ENCODE measurements at regions not wholly inside any gene's neighbourhood (a gene's known extent, or its start where the extent isn't known, plus 50 kb on each side); places are given as distances from the start of the nearest gene placed in this dataset.
"Not testable (repeated sequence)": the region's sequence is repeated elsewhere in the genome, so short reads cannot be mapped to it uniquely, and the experiment has no call there.

- H3K4me1 Mint-ChIP-seq = no peaks in the 10 kb centered on the region
- no peaks in the 10 kb centered on the region for H3K9me3 Mint-ChIP-seq
- no peaks in the 10 kb centered on the region for H3K27me3 Mint-ChIP-seq
- ChIA-PET POLR2A (no interaction called here), CTCF (no interaction called here)
- no peaks in the 10 kb centered on the region for H3K36me3 Mint-ChIP-seq (ENCODE audit: low read depth)
- no peak overlapping the region for H3K27ac Mint-ChIP-seq
- H3K4me3 Mint-ChIP-seq = no peak overlapping the region
- no peak for DNase-seq
Observed at GRCh38 chr6:8821981-8822381, 386.6 kb upstream of the SLC35B3 start.

GRCh38 chr6:8820313-8820712, 385.0 kb upstream of the SLC35B3 start:
- Mint-ChIP-seq H3K27ac (no peak overlapping the region), H3K4me1 (no peaks in the 10 kb centered on the region), H3K4me3 (no peak overlapping the region), H3K9me3 (no peaks in the 10 kb centered on the region), H3K36me3 (ENCODE audit: low read depth) (no peaks in the 10 kb centered on the region), H3K27me3 (no peaks in the 10 kb centered on the region)
- ChIA-PET POLR2A (no interaction called here), CTCF (no interaction called here)
- no peak for DNase-seq

GRCh38 chr6:8819446-8819845, 384.1 kb upstream of the SLC35B3 start:
- H3K27me3 Mint-ChIP-seq = no peaks in the 10 kb centered on the region
- ChIA-PET CTCF (no interaction called here), POLR2A (no interaction called here)
- no peaks in the 10 kb centered on the region for H3K9me3 Mint-ChIP-seq
- DNase-seq = no peak
- no peak overlapping the region for H3K4me3 Mint-ChIP-seq
- H3K27ac Mint-ChIP-seq = no peak overlapping the region
- no peaks in the 10 kb centered on the region for H3K36me3 Mint-ChIP-seq (ENCODE audit: low read depth)
- H3K4me1 Mint-ChIP-seq = no peaks in the 10 kb centered on the region

GRCh38 chr6:8814440-8815000, 379.2 kb upstream of the SLC35B3 start:
- Mint-ChIP-seq H3K9me3 (peaks cover 2% of the 10 kb centered on the region), H3K4me3 (no peak overlapping the region), H3K27me3 (no peaks in the 10 kb centered on the region), H3K4me1 (no peaks in the 10 kb centered on the region), H3K27ac (no peak overlapping the region), H3K36me3 (ENCODE audit: low read depth) (no peaks in the 10 kb centered on the region)
- ChIA-PET POLR2A (no interaction called here), CTCF (no interaction called here)
- no peak for DNase-seq

GRCh38 chr6:8810325-8810724, 375.0 kb upstream of the SLC35B3 start:
- Mint-ChIP-seq H3K36me3 (ENCODE audit: low read depth) (no peaks in the 10 kb centered on the region), H3K27me3 (no peaks in the 10 kb centered on the region), H3K9me3 (peaks cover 2% of the 10 kb centered on the region), H3K4me1 (no peaks in the 10 kb centered on the region), H3K27ac (no peak overlapping the region), H3K4me3 (no peak overlapping the region)
- POLR2A ChIA-PET = no interaction called here
- DNase-seq = no peak
- CTCF ChIA-PET = no interaction called here

- Mint-ChIP-seq H3K27me3 (no peaks in the 10 kb centered on the region), H3K4me3 (no peak overlapping the region), H3K9me3 (peaks cover 2% of the 10 kb centered on the region), H3K4me1 (no peaks in the 10 kb centered on the region), H3K27ac (no peak overlapping the region), H3K36me3 (ENCODE audit: low read depth) (no peaks in the 10 kb centered on the region)
- no peak for DNase-seq
- ChIA-PET POLR2A (no interaction called here), CTCF (no interaction called here)
Observed at GRCh38 chr6:8809662-8810061, 374.3 kb upstream of the SLC35B3 start.

- no peaks in the 10 kb centered on the region for H3K27me3 Mint-ChIP-seq
- no peak for DNase-seq
- H3K36me3 Mint-ChIP-seq (ENCODE audit: low read depth) = no peaks in the 10 kb centered on the region
- H3K9me3 Mint-ChIP-seq = peaks cover 4% of the 10 kb centered on the region
- ChIA-PET CTCF (interaction anchor here (0.6 kb wide), 1 partner anchor 34 kb away, joined by 3 read pairs; no protein-coding TSS in a partner anchor), POLR2A (no interaction called here)
- H3K4me3 Mint-ChIP-seq = no peak overlapping the region
- H3K4me1 Mint-ChIP-seq = no peaks in the 10 kb centered on the region
- H3K27ac Mint-ChIP-seq = no peak overlapping the region
Observed at GRCh38 chr6:8803181-8803760, 367.9 kb upstream of the SLC35B3 start.

GRCh38 chr6:8802397-8802796, 367.1 kb upstream of the SLC35B3 start:
- H3K9me3 Mint-ChIP-seq, CTCF ChIA-PET: not testable (repeated sequence)

GRCh38 chr6:8794420-8794819, 359.1 kb upstream of the SLC35B3 start:
- Mint-ChIP-seq H3K4me1 (no peaks in the 10 kb centered on the region), H3K36me3 (ENCODE audit: low read depth) (no peaks in the 10 kb centered on the region)
- CTCF ChIA-PET = no interaction called here

More at GRCh38 chr6:8802397-8802796, 367.1 kb upstream of the SLC35B3 start:
- POLR2A ChIA-PET; H3K4me3 Mint-ChIP-seq; H3K36me3 Mint-ChIP-seq (ENCODE audit: low read depth); DNase-seq; H3K27me3 Mint-ChIP-seq; H3K27ac Mint-ChIP-seq; H3K4me1 Mint-ChIP-seq: not testable (repeated sequence)

GRCh38 chr6:8789878-8790277, 354.5 kb upstream of the SLC35B3 start:
- Mint-ChIP-seq H3K4me1 (no peaks in the 10 kb centered on the region), H3K36me3 (ENCODE audit: low read depth) (no peaks in the 10 kb centered on the region), H3K27ac (no peak overlapping the region), H3K27me3 (no peaks in the 10 kb centered on the region), H3K4me3 (no peak overlapping the region), H3K9me3 (peaks cover 3% of the 10 kb centered on the region)
- no peak for DNase-seq
- ChIA-PET POLR2A (no interaction called here), CTCF (no interaction called here)

More at GRCh38 chr6:8794420-8794819, 359.1 kb upstream of the SLC35B3 start:
- Mint-ChIP-seq H3K9me3 (peaks cover 3% of the 10 kb centered on the region), H3K4me3 (no peak overlapping the region), H3K27ac (no peak overlapping the region), H3K27me3 (no peaks in the 10 kb centered on the region)
- POLR2A ChIA-PET = no interaction called here
- no peak for DNase-seq

- CTCF ChIA-PET = no interaction called here
- POLR2A ChIA-PET = no interaction called here
- Mint-ChIP-seq H3K36me3 (ENCODE audit: low read depth) (no peaks in the 10 kb centered on the region), H3K27me3 (no peaks in the 10 kb centered on the region), H3K27ac (no peak overlapping the region), H3K4me3 (no peak overlapping the region), H3K4me1 (no peaks in the 10 kb centered on the region), H3K9me3 (no peaks in the 10 kb centered on the region)
- no peak for DNase-seq
Observed at GRCh38 chr6:8785223-8785622, 349.9 kb upstream of the SLC35B3 start.

GRCh38 chr6:8783191-8783590, 347.8 kb upstream of the SLC35B3 start:
- CTCF ChIA-PET = no interaction called here
- H3K4me1 Mint-ChIP-seq = no peaks in the 10 kb centered on the region

GRCh38 chr6:8780653-8781052, 345.3 kb upstream of the SLC35B3 start:
- H3K9me3 Mint-ChIP-seq = no peaks in the 10 kb centered on the region
- no peak for DNase-seq
- H3K27ac Mint-ChIP-seq = no peak overlapping the region
- H3K4me3 Mint-ChIP-seq = no peak overlapping the region
- ChIA-PET POLR2A (no interaction called here), CTCF (no interaction called here)
- no peaks in the 10 kb centered on the region for H3K4me1 Mint-ChIP-seq
- H3K36me3 Mint-ChIP-seq (ENCODE audit: low read depth) = no peaks in the 10 kb centered on the region
- H3K27me3 Mint-ChIP-seq = no peaks in the 10 kb centered on the region

More at GRCh38 chr6:8783191-8783590, 347.8 kb upstream of the SLC35B3 start:
- POLR2A ChIA-PET = no interaction called here
- no peaks in the 10 kb centered on the region for H3K27me3 Mint-ChIP-seq
- H3K9me3 Mint-ChIP-seq = no peaks in the 10 kb centered on the region
- no peak for DNase-seq
- no peaks in the 10 kb centered on the region for H3K36me3 Mint-ChIP-seq (ENCODE audit: low read depth)
- no peak overlapping the region for H3K4me3 Mint-ChIP-seq
- H3K27ac Mint-ChIP-seq = no peak overlapping the region

GRCh38 chr6:8764733-8765132, 329.4 kb upstream of the SLC35B3 start:
- no peaks in the 10 kb centered on the region for H3K9me3 Mint-ChIP-seq
- H3K4me1 Mint-ChIP-seq = no peaks in the 10 kb centered on the region
- H3K27ac Mint-ChIP-seq = no peak overlapping the region
- no peaks in the 10 kb centered on the region for H3K36me3 Mint-ChIP-seq (ENCODE audit: low read depth)
- no peak overlapping the region for H3K4me3 Mint-ChIP-seq
- CTCF ChIA-PET = no interaction called here
- H3K27me3 Mint-ChIP-seq = no peaks in the 10 kb centered on the region
- POLR2A ChIA-PET = no interaction called here
- no peak for DNase-seq

Measured in activated CD4-positive, alpha-beta T cell treated with anti-CD3 and anti-CD28 coated beads, Interleukin-2, amount 10 ng/mL, durations not matched to agents 7 days and 5 days (primary cell).